AG09319 (cell line): ENCODE measurements at regions not wholly inside any gene's neighbourhood (a gene's known extent, or its start where the extent isn't known, plus 50 kb on each side); places are given as distances from the start of the nearest gene placed in this dataset.

Experiments
- DNase-seq: peaks from one replicate; pipeline ENCODE4 v3.0.0-alpha.2; 2010; ENCODE audit warnings: low read depth; ENCODE audit errors: extremely low read depth
- TF ChIP-seq, protein P1 (sequence below): IDR thresholded peaks from 2 replicates; pipeline ENCODE4 v1.5.1; 2011; ENCODE audit warnings: low read depth, mild to moderate bottlenecking, inconsistent platforms, low read length, moderate library complexity

DNA sequence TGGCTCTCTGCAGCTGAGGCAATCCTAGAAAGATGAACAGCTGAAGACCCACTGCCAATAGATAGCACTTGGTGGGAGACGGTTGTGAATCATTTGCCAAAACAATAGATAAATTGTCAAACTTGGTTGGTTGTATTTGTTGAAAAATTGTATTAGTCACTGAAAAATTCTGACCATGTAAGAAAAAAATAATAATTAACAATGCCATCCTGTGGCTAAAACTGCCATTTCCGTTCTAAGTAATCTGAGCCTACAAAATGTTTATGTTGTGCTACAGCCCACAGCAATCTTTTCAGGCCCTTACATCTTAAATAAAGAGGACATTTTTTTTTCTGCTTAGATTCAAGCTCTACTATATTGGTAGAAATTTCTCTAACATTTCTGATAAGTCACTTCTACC lies 103.2 kb upstream of the ANO3 start:
- TF ChIP-seq, protein P1, sequence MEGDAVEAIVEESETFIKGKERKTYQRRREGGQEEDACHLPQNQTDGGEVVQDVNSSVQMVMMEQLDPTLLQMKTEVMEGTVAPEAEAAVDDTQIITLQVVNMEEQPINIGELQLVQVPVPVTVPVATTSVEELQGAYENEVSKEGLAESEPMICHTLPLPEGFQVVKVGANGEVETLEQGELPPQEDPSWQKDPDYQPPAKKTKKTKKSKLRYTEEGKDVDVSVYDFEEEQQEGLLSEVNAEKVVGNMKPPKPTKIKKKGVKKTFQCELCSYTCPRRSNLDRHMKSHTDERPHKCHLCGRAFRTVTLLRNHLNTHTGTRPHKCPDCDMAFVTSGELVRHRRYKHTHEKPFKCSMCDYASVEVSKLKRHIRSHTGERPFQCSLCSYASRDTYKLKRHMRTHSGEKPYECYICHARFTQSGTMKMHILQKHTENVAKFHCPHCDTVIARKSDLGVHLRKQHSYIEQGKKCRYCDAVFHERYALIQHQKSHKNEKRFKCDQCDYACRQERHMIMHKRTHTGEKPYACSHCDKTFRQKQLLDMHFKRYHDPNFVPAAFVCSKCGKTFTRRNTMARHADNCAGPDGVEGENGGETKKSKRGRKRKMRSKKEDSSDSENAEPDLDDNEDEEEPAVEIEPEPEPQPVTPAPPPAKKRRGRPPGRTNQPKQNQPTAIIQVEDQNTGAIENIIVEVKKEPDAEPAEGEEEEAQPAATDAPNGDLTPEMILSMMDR: no peak

GRCh38 chr11:26229257-26229656 lies 102.7 kb upstream of the ANO3 start:
- TF ChIP-seq, protein P1: no peak
- no peak for DNase-seq

More for the DNA sequence above, 103.2 kb upstream of the ANO3 start:
- DNase-seq: no peak

GRCh38 chr11:26229981-26230380 lies 101.9 kb upstream of the ANO3 start:
- TF ChIP-seq, protein P1: no peak
- DNase-seq: no peak

DNA sequence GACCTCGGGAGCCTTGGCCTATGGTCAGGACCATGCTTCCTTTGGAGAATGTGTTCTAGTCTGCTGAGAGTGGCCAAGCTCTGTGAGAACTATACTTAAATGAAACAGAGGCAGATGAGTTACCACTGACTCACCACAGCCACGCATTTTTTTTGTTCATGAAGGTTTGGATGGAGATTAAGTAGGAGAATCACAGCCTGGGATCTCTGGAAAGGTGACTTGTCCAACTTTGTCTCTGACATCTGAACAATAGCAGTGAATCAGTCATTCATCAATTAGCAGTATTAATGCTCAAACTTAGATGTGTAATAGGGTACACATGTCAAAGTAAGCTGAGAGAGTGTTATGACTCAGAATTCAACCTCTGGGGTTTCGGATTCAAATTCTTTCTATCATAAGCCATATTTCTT lies 100.7 kb upstream of the ANO3 start:
- TF ChIP-seq, protein P1: no peak
- DNase-seq: no peak

- TF ChIP-seq, protein P1: no peak
- no peak for DNase-seq
Measured at GRCh38 chr11:26234451-26234850, 97.5 kb upstream of the ANO3 start.

GRCh38 chr11:26243426-26243825 lies 88.5 kb upstream of the ANO3 start:
- no peak for DNase-seq
- TF ChIP-seq, protein P1: no peak

- TF ChIP-seq, protein P1: no peak
- DNase-seq: no peak
Measured at GRCh38 chr11:26244207-26244606, 87.7 kb upstream of the ANO3 start.
